ENCODE measurements at regions not wholly inside any gene's neighbourhood (a gene's known extent, or its start where the extent isn't known, plus 50 kb on each side); places are given as distances from the start of the nearest gene placed in this dataset.

GRCh38 chr14:98165976-98166375, 1106.0 kb downstream of the BCL11B start:
- POLR2A ChIA-PET, result no interaction called here
- ATAC-seq (no peak), DNase-seq (ENCODE audit: low spot score) (no peak)
- no peak overlapping the region for H3K27ac Mint-ChIP-seq
- peaks cover 23% of the 10 kb centered on the region for H3K4me1 Mint-ChIP-seq
- no peak overlapping the region for H3K4me3 Mint-ChIP-seq
- CTCF ChIA-PET, result no interaction called here
- no peaks in the 10 kb centered on the region for H3K36me3 Mint-ChIP-seq
- no peaks in the 10 kb centered on the region for H3K9me3 Mint-ChIP-seq
- H3K27me3 Mint-ChIP-seq (ENCODE audit: low read depth), result no peaks in the 10 kb centered on the region; the same call in 1 of the 2 replicates
- TF ChIP-seq HMGXB4 (CRISPR knock-in tag; IDR thresholded peaks at IDR 0.05), result no peak
- no peak for TF ChIP-seq E2F5 (CRISPR knock-in tag; IDR thresholded peaks at IDR 0.05)
- TF ChIP-seq OVOL2 (CRISPR knock-in tag; IDR thresholded peaks at IDR 0.05; ENCODE audit: borderline replicate concordance), result no peak
- no peak for TF ChIP-seq ATF2 (CRISPR knock-in tag; IDR thresholded peaks at IDR 0.05; ENCODE audit: borderline replicate concordance, low read depth)
- no peak for TF ChIP-seq ZNF281 (CRISPR knock-in tag; IDR thresholded peaks at IDR 0.05)
- no peak for TF ChIP-seq NFYB (CRISPR knock-in tag; conservative IDR thresholded peaks at IDR 0.05; ENCODE audit: low read depth)
- TF ChIP-seq JUN (CRISPR knock-in tag; IDR thresholded peaks at IDR 0.05), result no peak
- TF ChIP-seq MAX (CRISPR knock-in tag; IDR thresholded peaks at IDR 0.05), result no peak
- TF ChIP-seq MLX (CRISPR knock-in tag; IDR thresholded peaks at IDR 0.05), result no peak
- TF ChIP-seq TEAD4 (CRISPR knock-in tag; IDR thresholded peaks at IDR 0.05), result no peak
- no peak for TF ChIP-seq SOX15 (CRISPR knock-in tag; IDR thresholded peaks at IDR 0.05)
- TF ChIP-seq ZNF317 (CRISPR knock-in tag; IDR thresholded peaks at IDR 0.05; ENCODE audit: borderline replicate concordance, low read depth), result no peak
- TF ChIP-seq CTCF (IDR thresholded peaks at IDR 0.05), result no peak
- TF ChIP-seq E2F1 (CRISPR knock-in tag; IDR thresholded peaks at IDR 0.05), result no peak
- no peak for TF ChIP-seq USF2 (CRISPR knock-in tag; IDR thresholded peaks at IDR 0.05)
- no peak for TF ChIP-seq AR (CRISPR knock-in tag; IDR thresholded peaks at IDR 0.05)
- no peak for TF ChIP-seq AFF4 (CRISPR knock-in tag; IDR thresholded peaks at IDR 0.05; ENCODE audit: borderline replicate concordance)

All from WTC11 (cell line).